ENCODE measurements at regions not wholly inside any gene's neighbourhood (a gene's known extent, or its start where the extent isn't known, plus 50 kb on each side); places are given as distances from the start of the nearest gene placed in this dataset.

GRCh38 chr18:8890957-8891464 is 185.7 kb downstream of the MTCL1 start (continued):
- TF ChIP-seq HMBOX1 (IDR thresholded peaks at IDR 0.05) = peak; percentile 97
- TF ChIP-seq ZNF318 (IDR thresholded peaks at IDR 0.05; ENCODE audit: borderline replicate concordance in 1 of 2, low read depth in 1 of 2) = peak in 1 of 2 experiments; percentile 93; a peak in 2 of 4 replicates
- no peak for TF ChIP-seq SNAPC5 (CRISPR knock-in tag; IDR thresholded peaks at IDR 0.05)
- TF ChIP-seq ZNF217 (CRISPR knock-in tag; IDR thresholded peaks at IDR 0.05) = no peak
- TF ChIP-seq ZNF134 (CRISPR knock-in tag; conservative IDR thresholded peaks at IDR 0.05) = no peak
- TF ChIP-seq ASH1L (IDR thresholded peaks at IDR 0.05; ENCODE audit: borderline replicate concordance, low read depth, partially characterized antibody) = peak; percentile 3
- no peak for TF ChIP-seq ZNF609 (CRISPR knock-in tag; IDR thresholded peaks at IDR 0.05; ENCODE audit: borderline replicate concordance)
- TF ChIP-seq ZNF384 (IDR thresholded peaks at IDR 0.05; ENCODE audit: low read depth, low read length) = 0 out of 2 replicates have a peak, but pooled peaks have one; percentile 33
- no peak for TF ChIP-seq CBX5 (IDR thresholded peaks at IDR 0.05; ENCODE audit: borderline replicate concordance, low read depth)
- peak in 1 of 2 experiments; percentile 74; a peak in 3 of 4 replicates for TF ChIP-seq ARNT (IDR thresholded peaks at IDR 0.05)
- TF ChIP-seq ZC3H8 (IDR thresholded peaks at IDR 0.05) = no peak
- TF ChIP-seq MIER1 (IDR thresholded peaks at IDR 0.05; ENCODE audit: low read depth) = no peak
- no peak for TF ChIP-seq ZNF277 (CRISPR knock-in tag; IDR thresholded peaks at IDR 0.05; ENCODE audit: borderline replicate concordance)

All from K562 (cell line).